GM21737 (cell line): ENCODE measurements at regions not wholly inside any gene's neighbourhood (a gene's known extent, or its start where the extent isn't known, plus 50 kb on each side); places are given as distances from the start of the nearest gene placed in this dataset.

Experiments
- ATAC-seq: cut with Tn5 transposase; IDR thresholded peaks from one replicate; pipeline ENCODE4 v1.9.1; 2021; ENCODE audit warnings: mild to moderate bottlenecking, moderate library complexity; ENCODE audit not compliant: unreplicated experiment

DNA sequence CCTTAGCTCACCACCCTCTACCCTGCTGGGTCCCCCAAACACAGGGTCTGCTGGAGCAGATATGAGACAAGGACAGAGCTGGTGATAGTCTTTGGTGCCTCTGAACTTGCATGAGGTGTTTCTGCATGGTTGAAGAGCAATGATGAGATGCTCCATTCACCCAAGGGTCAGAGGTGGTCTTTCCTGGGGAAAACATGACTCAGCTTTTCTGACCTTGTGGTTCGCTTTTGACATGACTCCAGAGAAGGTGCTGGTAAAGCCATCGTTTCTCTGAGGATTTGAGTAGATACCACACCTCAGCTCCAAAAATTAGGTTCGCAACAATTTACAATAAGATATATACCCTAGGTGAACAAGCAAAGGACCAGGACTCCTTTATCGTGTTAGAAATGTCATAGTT lies 304.8 kb downstream of the DHX35 start:
- ATAC-seq: no peak

DNA sequence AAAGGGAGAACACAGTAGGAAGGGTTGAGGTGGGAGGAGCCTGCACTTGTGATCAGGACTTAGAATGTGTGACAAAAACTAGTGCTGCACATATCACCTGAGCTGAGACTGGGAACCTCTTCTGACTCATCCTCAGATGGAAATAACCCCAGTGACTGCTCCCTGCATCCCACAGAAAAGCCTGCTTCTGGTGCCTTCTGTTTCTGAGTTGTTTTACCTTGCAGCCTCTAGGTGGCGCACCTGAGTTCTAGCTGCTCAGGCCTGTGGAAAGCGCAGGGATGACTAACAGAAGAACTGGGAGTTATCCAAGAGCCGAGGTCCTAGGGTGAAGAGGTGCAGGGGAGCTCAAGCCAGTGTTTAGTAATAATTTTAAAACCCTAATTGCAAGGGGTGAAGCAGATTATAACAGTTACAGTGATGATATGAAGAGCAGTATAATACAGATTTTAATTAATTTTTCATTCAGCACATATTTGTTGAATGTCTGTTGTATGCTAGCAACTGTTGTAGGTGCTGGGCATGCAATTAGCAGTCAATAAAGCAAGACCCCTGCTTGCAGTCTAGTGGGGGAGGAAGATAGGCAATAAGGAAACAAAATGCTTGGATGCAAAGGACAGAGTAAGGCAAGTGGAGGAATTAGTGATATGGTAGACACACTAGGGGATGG lies 302.5 kb downstream of the DHX35 start:
- ATAC-seq: no peak

DNA sequence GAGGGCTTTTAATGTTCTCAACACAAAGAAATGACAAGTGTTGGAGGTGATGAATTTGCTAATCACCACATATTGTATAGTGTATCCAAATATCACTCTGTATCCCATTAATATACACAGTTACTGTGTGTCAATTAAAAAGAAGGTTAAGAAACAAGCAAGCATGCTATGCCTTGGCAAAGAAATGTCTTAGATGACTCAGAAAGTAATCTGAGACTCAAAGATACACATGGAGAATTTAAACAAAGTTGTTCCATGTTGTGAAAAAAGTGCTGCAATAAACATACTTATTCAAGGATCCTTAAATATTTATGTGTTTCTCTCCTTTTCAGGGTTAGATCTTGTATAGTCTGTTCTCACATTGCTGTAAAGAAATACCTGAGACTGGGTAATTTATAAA lies 300.9 kb downstream of the DHX35 start:
- no peak for ATAC-seq

DNA sequence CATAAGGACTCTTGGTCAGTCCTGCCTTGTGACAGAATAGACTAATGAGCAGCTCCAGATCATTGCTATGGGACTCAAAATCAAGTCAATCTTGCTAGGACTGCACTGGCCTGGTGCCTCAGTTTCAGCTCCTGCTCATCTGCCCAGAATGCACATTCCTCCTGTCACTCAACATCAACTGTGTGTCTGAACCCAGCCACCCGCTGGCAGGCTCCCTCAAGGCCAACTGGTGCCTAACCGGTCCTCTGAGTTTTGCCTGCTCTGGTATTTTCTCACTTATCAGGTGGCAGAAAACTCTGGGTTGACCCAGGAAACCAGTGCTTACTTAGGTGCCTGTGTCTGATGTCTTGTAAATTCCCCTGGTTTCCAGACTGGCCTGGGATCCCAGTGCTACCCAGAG lies 297.7 kb downstream of the DHX35 start:
- ATAC-seq: no peak

DNA sequence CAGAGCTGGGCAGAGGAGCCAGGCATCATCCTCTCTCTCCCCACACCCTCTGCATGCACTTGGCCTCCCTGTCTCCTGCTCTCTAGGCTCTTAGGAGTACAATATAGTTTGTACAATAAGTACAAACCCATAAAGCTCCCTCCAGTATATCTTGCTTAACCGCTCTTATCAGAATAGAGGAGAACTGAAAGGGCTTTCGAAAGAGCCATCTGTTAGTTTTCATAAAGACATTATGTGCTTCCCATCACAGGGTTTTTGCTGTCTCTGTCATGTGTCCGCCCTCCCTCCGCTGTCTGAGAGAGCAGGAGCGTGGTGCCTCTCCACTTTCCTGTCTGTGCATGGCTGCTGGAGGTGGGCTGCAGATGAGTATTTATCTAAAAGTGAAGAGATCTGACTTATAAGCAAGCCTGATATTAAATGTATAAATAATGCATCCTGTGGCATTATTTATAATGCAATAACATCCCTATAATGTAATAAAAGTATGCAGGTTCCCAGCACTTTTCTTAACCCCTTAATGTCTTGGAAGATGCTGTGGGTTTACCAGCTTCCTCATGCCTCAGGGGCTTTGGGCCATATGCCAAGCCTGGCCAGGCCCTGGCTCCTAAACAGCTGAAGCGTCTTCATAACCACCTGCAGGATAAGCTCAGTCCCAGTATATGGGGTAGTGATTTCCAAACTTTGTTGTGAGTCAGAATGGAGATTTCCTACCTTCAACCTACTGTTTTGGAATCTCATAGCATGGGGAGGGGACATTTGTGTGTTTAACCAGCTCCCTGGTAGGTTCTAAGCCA lies 297.1 kb downstream of the DHX35 start:
- ATAC-seq: no peak

DNA sequence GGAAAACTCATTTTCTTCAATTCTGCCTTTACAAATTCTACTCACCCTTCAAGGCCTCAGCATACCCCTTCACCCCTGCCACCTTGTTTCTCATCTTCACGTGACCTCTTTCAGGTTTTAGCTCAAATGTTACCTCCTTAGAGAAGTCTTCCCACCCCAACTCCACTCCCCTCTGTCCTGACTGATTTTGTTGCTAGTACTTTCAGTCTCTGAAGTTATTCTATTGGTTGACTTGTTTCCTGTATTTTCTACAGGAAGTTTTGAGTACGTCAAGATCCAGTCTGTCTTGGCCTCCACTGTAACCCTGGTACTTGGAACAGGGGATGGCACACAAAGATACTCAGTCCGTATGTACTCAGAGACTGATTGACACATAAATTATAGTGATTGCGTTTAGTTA lies 296.1 kb downstream of the DHX35 start:
- no peak for ATAC-seq

DNA sequence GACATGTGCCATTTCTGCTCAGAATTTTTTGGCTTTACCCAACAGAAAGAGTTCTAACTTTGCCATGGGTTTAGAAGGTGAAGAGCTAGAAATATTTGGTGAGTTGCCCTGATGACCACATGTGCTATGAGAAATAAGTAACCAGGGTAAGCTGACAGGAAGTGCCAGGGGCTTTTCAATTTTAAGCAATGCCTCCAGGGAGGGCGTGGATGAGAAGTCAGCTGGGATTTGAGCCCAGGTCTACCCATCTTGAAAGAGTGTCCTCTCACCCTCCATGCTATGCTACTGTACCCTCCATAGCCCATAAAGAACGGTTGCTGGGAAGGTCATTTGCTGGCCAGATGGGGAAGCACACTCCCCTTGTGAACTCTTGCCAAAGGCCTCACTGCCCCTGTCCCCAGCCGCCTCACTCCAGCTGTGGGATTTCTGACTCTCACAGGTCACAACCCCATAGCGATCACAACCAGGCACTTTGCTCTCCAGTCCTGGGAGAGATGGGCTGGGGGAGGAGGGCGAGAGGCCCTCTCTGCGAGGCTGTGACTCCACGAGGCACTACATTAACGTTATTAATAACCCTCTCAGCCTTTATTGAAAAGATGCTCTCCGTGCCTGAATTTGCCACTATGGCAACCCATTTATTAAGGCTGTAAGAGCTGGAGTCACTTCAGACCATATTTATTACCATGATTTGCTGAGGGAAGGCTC lies 291.1 kb downstream of the DHX35 start:
- no peak for ATAC-seq

DNA sequence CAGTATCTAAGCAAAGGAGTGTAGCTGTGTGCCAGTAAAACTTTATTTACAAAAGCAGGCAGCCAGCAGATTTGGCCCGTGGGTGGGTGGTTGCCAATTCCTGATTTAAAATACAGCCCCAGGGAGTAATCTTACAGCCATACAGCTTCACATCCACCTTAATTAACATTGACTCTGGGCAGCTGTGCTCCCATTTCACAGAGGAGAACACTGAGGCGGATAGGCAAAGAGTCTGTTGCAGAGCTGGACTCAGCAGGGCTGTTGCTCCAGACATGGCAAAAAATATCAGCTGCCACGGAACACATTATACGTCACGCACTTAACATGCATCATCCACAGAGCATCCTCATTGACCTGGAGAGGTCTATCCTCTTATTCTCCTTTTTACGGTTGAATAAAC lies 289.9 kb downstream of the DHX35 start:
- ATAC-seq: no peak

DNA sequence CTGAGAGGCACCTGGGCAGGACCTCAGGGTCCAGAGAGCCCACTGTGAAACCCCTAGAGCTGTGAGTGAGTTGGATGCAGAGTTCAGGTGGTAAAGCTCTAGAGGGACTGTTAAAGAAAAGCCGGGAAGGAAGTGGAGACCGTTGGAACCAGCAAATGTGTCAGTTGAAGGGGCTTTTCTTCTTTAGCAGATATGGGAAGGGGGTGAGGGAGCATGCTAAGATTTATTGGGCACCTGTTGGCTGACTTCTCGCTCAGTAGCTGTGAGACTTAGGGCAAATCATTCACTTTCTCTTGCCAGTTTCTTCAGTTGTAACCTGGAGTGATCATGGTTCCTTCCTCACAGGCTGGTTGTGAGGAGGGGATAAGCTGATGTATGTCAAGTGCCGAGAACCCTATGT lies 287.7 kb downstream of the DHX35 start:
- ATAC-seq: no peak

DNA sequence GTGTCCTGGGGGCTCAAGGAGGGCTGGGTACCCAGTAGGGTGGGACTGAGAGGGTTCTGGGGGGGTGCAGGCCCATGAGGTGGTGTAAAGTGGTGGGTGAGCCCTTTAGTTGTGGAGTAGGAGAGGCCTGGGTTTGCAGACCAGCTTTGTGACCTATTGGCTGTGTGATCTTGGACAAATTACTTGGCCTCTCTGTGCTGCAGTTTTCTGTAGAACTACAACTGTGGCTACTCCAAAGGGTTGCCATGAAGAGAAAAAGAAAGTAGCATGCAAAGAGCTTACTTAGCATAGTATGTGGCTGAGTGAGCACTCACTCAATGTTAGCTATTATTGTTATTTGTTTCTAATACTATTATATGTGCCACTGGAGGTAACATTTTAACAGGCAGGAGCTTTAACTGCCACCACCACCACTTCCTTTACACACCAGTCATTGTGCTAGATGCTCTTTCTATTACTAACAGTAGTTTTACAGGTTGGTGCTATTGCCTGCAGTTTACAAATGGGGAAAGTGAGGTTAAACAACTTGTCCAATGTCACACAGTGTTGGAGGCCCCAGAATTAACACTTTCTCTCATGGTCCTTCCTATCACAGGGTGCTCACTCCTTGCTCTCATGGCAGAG lies 286.8 kb downstream of the DHX35 start:
- ATAC-seq: no peak

DNA sequence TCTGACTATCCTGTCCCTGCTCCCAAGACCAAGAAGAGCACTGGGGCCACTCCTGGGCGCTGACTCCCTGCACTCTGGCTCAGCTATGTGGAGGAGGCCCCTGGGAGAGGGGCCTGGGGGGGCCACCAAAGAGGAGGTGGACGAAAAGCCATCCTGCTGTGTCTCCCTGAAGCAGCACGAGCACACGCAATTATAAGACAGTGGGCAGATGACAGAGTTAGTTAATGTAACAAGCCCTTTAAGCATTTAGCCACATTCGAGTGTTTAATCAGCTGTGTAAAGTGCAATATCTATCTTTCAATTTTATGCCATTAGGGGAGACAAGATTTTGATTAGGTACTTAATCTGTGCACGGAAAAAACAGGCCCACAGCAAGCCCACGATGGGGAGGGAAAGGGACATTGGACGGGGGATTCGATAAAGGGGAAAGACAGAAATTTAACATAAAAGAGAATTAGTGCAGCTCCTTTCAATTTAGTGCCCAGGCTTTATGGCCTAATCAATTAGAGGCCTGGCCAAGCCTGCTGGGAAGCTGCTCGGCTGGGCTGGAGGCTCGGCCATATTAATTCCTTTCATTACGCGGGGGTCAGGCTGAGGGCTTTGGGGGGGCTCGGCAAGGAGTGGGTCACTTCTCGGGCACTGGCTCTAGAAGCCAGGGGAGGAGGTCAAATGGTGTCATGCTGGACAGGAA lies 286.2 kb downstream of the DHX35 start:
- no peak for ATAC-seq

DNA sequence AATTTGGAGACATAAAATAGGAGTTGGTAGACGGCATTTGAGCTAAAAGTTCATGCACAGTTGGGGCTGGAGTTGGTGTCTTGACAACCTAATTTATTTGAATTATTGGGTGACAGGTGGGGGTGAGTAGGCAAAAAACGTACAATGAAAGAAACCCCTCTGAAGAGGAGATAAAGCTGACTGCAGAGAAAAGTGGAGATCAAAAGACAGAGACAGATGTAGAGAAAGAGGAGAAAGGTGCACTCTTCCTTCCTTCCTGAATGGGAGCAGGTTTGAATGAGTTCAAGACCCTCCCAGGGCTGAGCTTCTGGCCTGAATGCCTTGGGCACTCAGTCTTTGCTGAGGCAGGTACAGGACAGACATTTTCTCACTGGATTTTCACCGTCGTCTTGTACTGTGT lies 284.3 kb downstream of the DHX35 start:
- ATAC-seq: no peak

DNA sequence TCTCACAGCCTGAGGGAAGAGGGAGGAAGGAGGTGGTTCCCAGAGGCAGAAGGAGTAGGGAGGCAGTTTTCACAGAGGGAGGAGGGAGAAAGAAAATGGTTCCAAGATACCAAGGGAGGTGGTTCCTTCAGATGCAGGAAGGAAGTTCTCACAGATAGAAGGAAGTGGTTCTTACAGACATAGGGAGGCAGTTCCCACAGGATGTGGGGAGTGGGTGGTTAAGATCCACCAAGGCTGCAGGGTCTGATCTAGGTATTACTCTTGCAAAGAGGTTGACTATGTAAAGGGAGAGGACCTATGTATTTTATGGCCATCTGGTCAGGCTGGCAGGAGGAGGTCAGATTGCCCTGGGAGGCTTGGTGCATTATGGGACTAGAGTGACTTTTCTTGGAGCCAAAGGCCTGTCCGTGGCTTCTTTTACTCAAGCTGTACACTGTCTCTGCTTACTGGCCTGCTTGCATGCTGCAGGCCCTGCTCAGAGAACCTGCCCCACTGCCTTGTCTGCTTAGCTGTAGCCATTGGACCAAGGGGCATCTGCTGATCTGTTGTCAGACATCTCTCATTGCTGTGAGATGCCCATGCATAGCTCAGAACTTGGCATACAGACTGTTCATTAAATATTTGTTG lies 283.7 kb downstream of the DHX35 start:
- ATAC-seq: no peak

DNA sequence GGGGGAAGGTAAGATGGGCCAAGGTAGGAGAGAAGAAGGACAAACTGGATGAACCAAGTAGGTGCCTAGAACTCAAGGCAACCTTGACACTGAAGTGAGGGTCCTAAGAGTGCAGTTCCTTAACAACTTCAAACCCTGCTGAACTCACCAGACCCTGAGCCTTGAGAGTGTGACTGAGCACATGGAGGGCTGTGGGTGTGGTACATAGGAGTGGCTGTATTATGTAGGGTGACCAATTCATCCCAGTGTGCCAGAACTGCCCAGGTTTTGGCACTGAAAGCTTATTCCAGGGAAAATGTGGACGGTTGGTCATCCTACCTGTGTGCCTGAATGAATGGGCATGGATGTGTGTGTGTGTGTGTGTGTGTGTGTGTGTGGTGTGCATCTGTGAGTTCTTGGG lies 281.8 kb downstream of the DHX35 start:
- no peak for ATAC-seq

DNA sequence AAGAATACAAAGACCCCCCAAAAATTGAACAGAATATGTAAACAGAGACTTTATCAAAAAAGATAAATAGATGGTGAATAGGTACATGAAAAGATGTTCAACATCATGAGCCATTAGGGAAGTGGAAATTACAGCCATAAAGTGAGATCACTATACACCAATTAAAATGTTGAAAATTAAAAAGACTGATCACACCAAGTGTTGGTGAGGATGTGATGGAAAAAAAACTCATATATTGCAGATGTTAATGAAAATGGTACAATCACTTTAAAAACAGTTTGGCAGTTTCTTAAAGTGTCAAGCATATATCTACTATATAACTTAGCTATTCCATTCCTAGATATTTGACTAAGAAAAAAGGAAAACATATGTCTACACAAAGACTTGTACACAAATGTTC lies 280.5 kb downstream of the DHX35 start:
- ATAC-seq: no peak

DNA sequence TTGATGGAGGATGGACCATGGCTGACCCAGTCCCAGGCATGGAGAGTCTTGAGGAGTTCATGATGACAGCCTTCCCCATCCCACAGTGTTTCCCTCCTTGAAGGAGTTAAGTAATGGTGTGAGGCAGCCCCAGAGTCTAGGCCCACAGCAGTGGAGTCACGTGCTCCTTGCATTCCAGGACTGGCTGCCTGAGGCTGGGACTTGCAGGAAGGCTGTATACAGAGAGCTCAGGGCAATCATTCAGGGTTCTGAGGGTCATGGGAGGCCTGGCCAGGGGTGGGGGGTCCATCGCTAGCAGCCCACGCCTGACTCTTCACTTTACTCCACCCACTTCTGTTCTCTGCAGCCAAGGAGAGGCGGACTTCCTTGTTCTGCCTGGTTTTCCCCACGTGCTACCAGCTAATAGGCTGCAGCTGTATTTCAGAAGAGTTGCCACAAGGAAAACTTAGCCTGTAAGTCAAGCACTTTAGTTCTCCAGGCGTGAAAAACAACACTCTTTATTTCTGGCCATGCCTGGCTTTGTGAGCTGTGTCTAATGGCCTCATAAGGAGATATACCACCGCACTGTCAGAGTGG lies 272.5 kb downstream of the DHX35 start:
- ATAC-seq: no peak

DNA sequence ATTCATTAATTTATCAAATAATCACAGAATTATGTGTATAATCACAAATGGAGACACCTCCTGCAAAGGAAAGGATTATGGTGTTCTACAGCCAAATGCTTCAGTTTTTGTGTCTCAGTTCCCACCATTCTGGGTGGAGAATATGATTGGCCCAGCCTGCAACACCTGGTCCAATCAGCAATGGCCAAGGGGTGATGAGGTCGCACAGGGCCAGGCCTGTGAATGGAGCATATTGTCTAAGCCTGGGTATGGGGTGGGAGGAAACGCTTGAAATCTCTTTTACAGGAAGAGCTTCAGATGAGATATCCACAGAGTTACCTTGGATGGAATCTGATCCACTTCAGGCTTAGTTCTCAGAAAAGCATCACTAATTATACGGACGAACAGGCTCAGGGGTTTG lies 271.6 kb downstream of the DHX35 start:
- no peak for ATAC-seq

DNA sequence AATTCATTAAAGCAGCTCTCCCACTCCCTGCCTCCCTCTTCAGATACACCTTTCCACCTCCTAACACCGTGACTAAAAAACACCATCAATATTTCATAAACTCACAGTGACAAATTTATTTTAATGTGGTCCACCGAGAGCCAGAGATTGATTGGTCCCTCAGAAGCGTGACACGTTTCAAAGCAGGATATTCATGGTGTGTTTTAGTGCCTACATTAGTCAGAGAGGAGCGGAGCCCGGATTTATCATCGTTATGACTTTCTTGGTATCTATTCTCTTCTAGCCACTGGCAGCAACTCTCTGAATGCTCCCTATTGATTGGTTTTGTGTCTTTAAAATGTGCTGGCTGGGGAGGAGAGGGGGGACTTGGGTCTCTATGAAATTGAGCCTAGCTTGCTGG lies 265.3 kb downstream of the DHX35 start:
- no peak for ATAC-seq

DNA sequence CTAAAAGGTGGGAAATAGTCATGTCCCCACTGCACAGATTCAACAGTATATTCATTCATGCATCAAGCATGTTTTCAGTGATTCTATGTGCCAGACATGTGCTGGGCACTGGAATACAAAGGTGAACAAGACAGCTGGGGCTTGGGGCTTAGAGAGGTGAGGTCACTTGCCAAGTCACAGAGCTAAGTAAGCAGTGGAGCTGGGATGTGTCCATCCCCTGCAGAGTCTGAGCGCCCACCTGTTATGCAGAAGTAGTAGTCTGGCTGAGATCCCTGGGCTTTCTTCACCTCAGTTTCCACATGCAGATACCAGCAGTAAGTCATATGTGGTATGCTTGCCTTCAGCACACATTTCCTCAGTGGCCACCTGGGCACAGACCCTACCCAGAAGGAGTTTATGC lies 263.8 kb downstream of the DHX35 start:
- ATAC-seq: no peak

DNA sequence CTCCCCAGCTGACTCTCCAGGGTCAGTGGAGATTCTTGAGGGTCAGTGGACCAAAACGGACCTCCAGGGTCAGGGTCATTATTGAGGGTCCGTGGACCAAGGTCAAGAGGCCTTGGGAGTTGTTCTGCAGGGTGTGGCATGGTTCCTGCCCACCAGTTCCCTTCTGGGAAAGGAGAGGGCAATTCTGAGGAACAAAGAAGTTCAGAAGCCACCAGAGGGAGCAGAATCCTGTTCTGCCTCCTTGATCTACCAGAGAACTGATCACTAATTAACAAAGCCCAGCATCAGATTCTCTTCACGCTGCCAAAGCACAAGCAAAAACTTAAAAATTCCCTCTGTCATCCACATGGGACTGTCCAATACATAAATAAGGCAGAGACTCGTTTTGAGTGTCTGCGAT lies 263.4 kb downstream of the DHX35 start:
- ATAC-seq: no peak
